ENCODE measurements at regions not wholly inside any gene's neighbourhood (a gene's known extent, or its start where the extent isn't known, plus 50 kb on each side); places are given as distances from the start of the nearest gene placed in this dataset.

DNA sequence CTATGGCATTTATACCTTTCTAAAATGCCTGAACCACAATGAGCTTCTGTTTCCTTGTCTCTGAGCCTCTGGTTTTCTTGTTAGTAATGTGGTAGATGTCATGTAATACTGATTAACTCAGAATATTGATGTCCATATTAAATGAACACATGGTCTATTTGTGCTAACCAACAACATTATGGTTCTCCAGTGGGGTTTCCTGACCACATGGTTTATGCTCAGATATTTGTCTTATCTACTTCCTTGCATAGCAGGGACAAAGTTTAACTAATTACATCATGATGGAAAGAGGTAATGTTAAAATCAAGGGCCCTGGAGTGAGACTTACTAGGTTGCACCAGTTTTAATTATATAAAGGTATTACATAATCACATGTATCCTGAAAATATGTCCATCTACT lies 62.6 kb upstream of the SCN10A start:
- no peak for TF ChIP-seq EZH2phosphoT487 (IDR thresholded peaks at IDR 0.05; ENCODE audit: low read depth)
- TF ChIP-seq, protein P1, sequence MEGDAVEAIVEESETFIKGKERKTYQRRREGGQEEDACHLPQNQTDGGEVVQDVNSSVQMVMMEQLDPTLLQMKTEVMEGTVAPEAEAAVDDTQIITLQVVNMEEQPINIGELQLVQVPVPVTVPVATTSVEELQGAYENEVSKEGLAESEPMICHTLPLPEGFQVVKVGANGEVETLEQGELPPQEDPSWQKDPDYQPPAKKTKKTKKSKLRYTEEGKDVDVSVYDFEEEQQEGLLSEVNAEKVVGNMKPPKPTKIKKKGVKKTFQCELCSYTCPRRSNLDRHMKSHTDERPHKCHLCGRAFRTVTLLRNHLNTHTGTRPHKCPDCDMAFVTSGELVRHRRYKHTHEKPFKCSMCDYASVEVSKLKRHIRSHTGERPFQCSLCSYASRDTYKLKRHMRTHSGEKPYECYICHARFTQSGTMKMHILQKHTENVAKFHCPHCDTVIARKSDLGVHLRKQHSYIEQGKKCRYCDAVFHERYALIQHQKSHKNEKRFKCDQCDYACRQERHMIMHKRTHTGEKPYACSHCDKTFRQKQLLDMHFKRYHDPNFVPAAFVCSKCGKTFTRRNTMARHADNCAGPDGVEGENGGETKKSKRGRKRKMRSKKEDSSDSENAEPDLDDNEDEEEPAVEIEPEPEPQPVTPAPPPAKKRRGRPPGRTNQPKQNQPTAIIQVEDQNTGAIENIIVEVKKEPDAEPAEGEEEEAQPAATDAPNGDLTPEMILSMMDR (IDR thresholded peaks at IDR 0.05; ENCODE audit: low read depth, low read length) = no peak
- Histone ChIP-seq H3K36me3 (replicated peaks; ENCODE audit: low read depth, low read length) (no peaks in the 10 kb centered on the region), H3K9me3 (ENCODE audit: insufficient read depth, low read length) (no peaks in the 10 kb centered on the region), H3K27me3 (ENCODE audit: low read depth, low read length) (peaks cover 40% of the 10 kb centered on the region), H3K9ac (ENCODE audit: low read length) (no peak overlapping the region), H3K4me3 (ENCODE audit: low read length) (no peak overlapping the region), H3K79me2 (ENCODE audit: low read length) (no peaks in the 10 kb centered on the region), H3K4me1 (ENCODE audit: low read length) (no peaks in the 10 kb centered on the region), H3K27ac (ENCODE audit: low read length) (no peak overlapping the region), H2AFZ (ENCODE audit: low read depth, low read length) (no peak overlapping the region), H4K20me1 (ENCODE audit: insufficient read depth, low read length) (no peaks in the 10 kb centered on the region), H3K4me2 (ENCODE audit: low read length) (no peak overlapping the region)

Measured in OCI-LY3 (cell line).